ENCODE measurements at regions not wholly inside any gene's neighbourhood (a gene's known extent, or its start where the extent isn't known, plus 50 kb on each side); places are given as distances from the start of the nearest gene placed in this dataset.

- TF ChIP-seq ZNF592 (IDR thresholded peaks at IDR 0.05), result no peak
- no peak for TF ChIP-seq KLF5 (IDR thresholded peaks at IDR 0.05; ENCODE audit: partially characterized antibody)
- TF ChIP-seq STAT1 (conservative IDR thresholded peaks at IDR 0.05), result no peak
- peak; percentile 69 for TF ChIP-seq JUNB (IDR thresholded peaks at IDR 0.05)
- no peak for TF ChIP-seq KDM1A (IDR thresholded peaks at IDR 0.05; ENCODE audit: borderline replicate concordance)
- TF ChIP-seq CBX5 (IDR thresholded peaks at IDR 0.05; ENCODE audit: low read depth), result no peak
- no peak for TF ChIP-seq TARDBP (IDR thresholded peaks at IDR 0.05; ENCODE audit: borderline replicate concordance)
- no peak for TF ChIP-seq IRF5 (IDR thresholded peaks at IDR 0.05; ENCODE audit: borderline replicate concordance)
- no peak for TF ChIP-seq SRF (IDR thresholded peaks at IDR 0.05; ENCODE audit: low read depth in 2 of 2, low read length in 2 of 2)
- no peak for TF ChIP-seq ESRRA (IDR thresholded peaks at IDR 0.05; ENCODE audit: low read length)
- no peak for TF ChIP-seq ZNF384 (IDR thresholded peaks at IDR 0.05; ENCODE audit: borderline replicate concordance, low read depth, low read length)
- no peak for TF ChIP-seq CHD1 (IDR thresholded peaks at IDR 0.05; ENCODE audit: low read depth, low read length)
- no peak for TF ChIP-seq FOS (IDR thresholded peaks at IDR 0.05; ENCODE audit: borderline replicate concordance, extremely low read depth, insufficient read length)
- no peak for TF ChIP-seq ZNF687 (IDR thresholded peaks at IDR 0.05)
- no peak for TF ChIP-seq RFX5 (IDR thresholded peaks at IDR 0.05; ENCODE audit: low read depth, low read length)
- TF ChIP-seq SMAD1 (IDR thresholded peaks at IDR 0.05; ENCODE audit: low read depth, partially characterized antibody), result no peak
- TF ChIP-seq BMI1 (IDR thresholded peaks at IDR 0.05; ENCODE audit: borderline replicate concordance), result no peak
- no peak for TF ChIP-seq HSF1 (IDR thresholded peaks at IDR 0.05; ENCODE audit: low read depth, low read length)
These were observed 97.1 kb upstream of the IL12B start (continued) for GRCh38 chr5:159427180-159428012.

Data from GM12878 (cell line).